WTC11 (cell line): ENCODE measurements at regions not wholly inside any gene's neighbourhood (a gene's known extent, or its start where the extent isn't known, plus 50 kb on each side); places are given as distances from the start of the nearest gene placed in this dataset.

Source experiments
- ATAC-seq: fragments of 200-7000 bp; cut with Tn5 transposase; 2 replicates; pipeline ENCODE4 v1.10.0; 2021; ENCODE audit warnings: mild to moderate bottlenecking, moderate library complexity
- CTCF ChIA-PET: fragments of 300-600 bp; sonication (Branson Sonifier 250); formaldehyde crosslinking; loops from one replicate; lab custom pipeline; 2021; ENCODE audit warnings: antibody characterized with exemption; lab: Charles Lee
- POLR2A ChIA-PET: fragments of 350-600 bp; sonication (Branson Sonifier 250); formaldehyde crosslinking; loops from one replicate; lab custom pipeline; 2021; ENCODE audit warnings: antibody characterized with exemption; lab: Charles Lee
- DNase-seq: peaks from one replicate; pipeline ENCODE4 v3.0.0; 2021; ENCODE audit warnings: low spot score
- H3K27ac Mint-ChIP-seq: 2 replicates; pipeline ENCODE4 v1.8.0; 2021; ENCODE audit warnings: mixed read lengths
- H3K27me3 Mint-ChIP-seq: 2 replicates; pipeline ENCODE4 v1.8.0; 2021; ENCODE audit warnings: low read depth, mild to moderate bottlenecking, moderate library complexity, mixed read lengths
- H3K36me3 Mint-ChIP-seq: 2 replicates; pipeline ENCODE4 v1.8.0; 2021; ENCODE audit warnings: mixed read lengths
- H3K4me1 Mint-ChIP-seq: 2 replicates; pipeline ENCODE4 v1.8.0; 2022; ENCODE audit warnings: mixed read lengths
- H3K4me3 Mint-ChIP-seq: 2 replicates; pipeline ENCODE4 v1.8.0; 2021; ENCODE audit warnings: mild to moderate bottlenecking, moderate library complexity, mixed read lengths
- H3K9me3 Mint-ChIP-seq: 2 replicates; pipeline ENCODE4 v1.8.0; 2021; ENCODE audit warnings: mixed read lengths
- ATF1 ChIP-seq: sonication (generic); formaldehyde crosslinking; IDR thresholded peaks from 2 replicates; pipeline ENCODE4 v1.8.1; 2023; ENCODE audit warnings: mild to moderate bottlenecking, moderate library complexity, missing genetic modification reagents
- FOXJ3 ChIP-seq: sonication (generic); formaldehyde crosslinking; IDR thresholded peaks from 2 replicates; pipeline ENCODE4 v1.9.0; 2021; ENCODE audit warnings: missing genetic modification reagents, mild to moderate bottlenecking, borderline replicate concordance
- FOXK1 ChIP-seq: sonication (generic); formaldehyde crosslinking; IDR thresholded peaks from 2 replicates; pipeline ENCODE4 v1.8.0; 2022; ENCODE audit warnings: mild to moderate bottlenecking, moderate library complexity, missing genetic modification reagents
- IRF2 ChIP-seq: sonication (generic); formaldehyde crosslinking; IDR thresholded peaks from 2 replicates; pipeline ENCODE4 v1.8.0; 2022; ENCODE audit warnings: low read depth, missing genetic modification reagents, borderline replicate concordance
- JUN ChIP-seq: sonication (generic); formaldehyde crosslinking; IDR thresholded peaks from 2 replicates; pipeline ENCODE4 v1.8.0; 2023; ENCODE audit warnings: mild to moderate bottlenecking, missing genetic modification reagents
- SMAD4 ChIP-seq: sonication (generic); formaldehyde crosslinking; IDR thresholded peaks from 2 replicates; pipeline ENCODE4 v1.8.0; 2022; ENCODE audit warnings: mild to moderate bottlenecking, missing genetic modification reagents
- SP1 ChIP-seq: sonication (generic); formaldehyde crosslinking; conservative IDR thresholded peaks from 2 replicates; pipeline ENCODE4 v1.8.1; 2022; ENCODE audit warnings: missing genetic modification reagents
- STAT6 ChIP-seq: sonication (generic); formaldehyde crosslinking; conservative IDR thresholded peaks from 2 replicates; pipeline ENCODE4 v1.8.1; 2023; ENCODE audit warnings: mild to moderate bottlenecking, low read depth, missing genetic modification reagents, moderate library complexity
- TCF7 ChIP-seq: sonication (generic); formaldehyde crosslinking; IDR thresholded peaks from 2 replicates; pipeline ENCODE4 v1.8.0; 2022; ENCODE audit warnings: mild to moderate bottlenecking, low read depth, missing genetic modification reagents, moderate library complexity
- TP53 ChIP-seq: sonication (generic); formaldehyde crosslinking; IDR thresholded peaks from 2 replicates; pipeline ENCODE4 v1.8.1; 2023; ENCODE audit warnings: mild to moderate bottlenecking, missing genetic modification reagents
- ZBTB21 ChIP-seq: sonication (generic); formaldehyde crosslinking; IDR thresholded peaks from 2 replicates; pipeline ENCODE4 v1.8.1; 2023; ENCODE audit warnings: mild to moderate bottlenecking, missing genetic modification reagents, borderline replicate concordance
- ZNF121 ChIP-seq: sonication (generic); formaldehyde crosslinking; IDR thresholded peaks from 2 replicates; pipeline ENCODE4 v1.8.0; 2023; ENCODE audit warnings: missing genetic modification reagents
- ZNF532 ChIP-seq: fragments of 250-450 bp; sonication (Bioruptor Pico); IDR thresholded peaks from 2 replicates; pipeline ENCODE4 v1.9.0; 2021; ENCODE audit warnings: mild to moderate bottlenecking, borderline replicate concordance
- TF ChIP-seq, protein P1 (sequence below): sonication (generic); formaldehyde crosslinking; IDR thresholded peaks from 2 replicates; pipeline ENCODE4 v1.8.0; 2022; ENCODE audit warnings: mild to moderate bottlenecking, missing genetic modification reagents
- TF ChIP-seq, protein P2 (sequence below): sonication (generic); formaldehyde crosslinking; IDR thresholded peaks from 2 replicates; pipeline ENCODE4 v1.8.0; 2022; ENCODE audit warnings: mild to moderate bottlenecking, missing genetic modification reagents
- TF ChIP-seq, protein P3 (sequence below): sonication (generic); formaldehyde crosslinking; IDR thresholded peaks from 2 replicates; pipeline ENCODE4 v1.8.1; 2023; ENCODE audit warnings: mild to moderate bottlenecking, missing genetic modification reagents
- TF ChIP-seq, protein P4 (sequence below): sonication (generic); formaldehyde crosslinking; IDR thresholded peaks from 2 replicates; pipeline ENCODE4 v1.8.0; 2023; ENCODE audit warnings: missing genetic modification reagents
- TF ChIP-seq, protein P5 (sequence below): sonication (generic); formaldehyde crosslinking; IDR thresholded peaks from 2 replicates; pipeline ENCODE4 v1.8.1; 2023; ENCODE audit warnings: mild to moderate bottlenecking, moderate library complexity, missing genetic modification reagents

- H3K36me3 Mint-ChIP-seq = peaks cover 4% of the 10 kb centered on the region
- ChIA-PET CTCF (no interaction called here), POLR2A (no interaction called here)
- no peaks in the 10 kb centered on the region; the same call in 1 of the 2 replicates for H3K27me3 Mint-ChIP-seq
- peaks cover 9% of the 10 kb centered on the region for H3K9me3 Mint-ChIP-seq
- DNase-seq (no peak), ATAC-seq (no peak)
- H3K4me3 Mint-ChIP-seq = no peak overlapping the region
- TF ChIP-seq, protein P1, sequence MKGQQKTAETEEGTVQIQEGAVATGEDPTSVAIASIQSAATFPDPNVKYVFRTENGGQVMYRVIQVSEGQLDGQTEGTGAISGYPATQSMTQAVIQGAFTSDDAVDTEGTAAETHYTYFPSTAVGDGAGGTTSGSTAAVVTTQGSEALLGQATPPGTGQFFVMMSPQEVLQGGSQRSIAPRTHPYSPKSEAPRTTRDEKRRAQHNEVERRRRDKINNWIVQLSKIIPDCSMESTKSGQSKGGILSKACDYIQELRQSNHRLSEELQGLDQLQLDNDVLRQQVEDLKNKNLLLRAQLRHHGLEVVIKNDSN = no peak
- TF ChIP-seq ZNF532 = no peak
- TF ChIP-seq ATF1 (CRISPR knock-in tag) = no peak
- TF ChIP-seq, protein P2, sequence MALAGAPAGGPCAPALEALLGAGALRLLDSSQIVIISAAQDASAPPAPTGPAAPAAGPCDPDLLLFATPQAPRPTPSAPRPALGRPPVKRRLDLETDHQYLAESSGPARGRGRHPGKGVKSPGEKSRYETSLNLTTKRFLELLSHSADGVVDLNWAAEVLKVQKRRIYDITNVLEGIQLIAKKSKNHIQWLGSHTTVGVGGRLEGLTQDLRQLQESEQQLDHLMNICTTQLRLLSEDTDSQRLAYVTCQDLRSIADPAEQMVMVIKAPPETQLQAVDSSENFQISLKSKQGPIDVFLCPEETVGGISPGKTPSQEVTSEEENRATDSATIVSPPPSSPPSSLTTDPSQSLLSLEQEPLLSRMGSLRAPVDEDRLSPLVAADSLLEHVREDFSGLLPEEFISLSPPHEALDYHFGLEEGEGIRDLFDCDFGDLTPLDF (CRISPR knock-in tag) = no peak
- no peak for TF ChIP-seq FOXK1 (CRISPR knock-in tag)
- TF ChIP-seq, protein P3, sequence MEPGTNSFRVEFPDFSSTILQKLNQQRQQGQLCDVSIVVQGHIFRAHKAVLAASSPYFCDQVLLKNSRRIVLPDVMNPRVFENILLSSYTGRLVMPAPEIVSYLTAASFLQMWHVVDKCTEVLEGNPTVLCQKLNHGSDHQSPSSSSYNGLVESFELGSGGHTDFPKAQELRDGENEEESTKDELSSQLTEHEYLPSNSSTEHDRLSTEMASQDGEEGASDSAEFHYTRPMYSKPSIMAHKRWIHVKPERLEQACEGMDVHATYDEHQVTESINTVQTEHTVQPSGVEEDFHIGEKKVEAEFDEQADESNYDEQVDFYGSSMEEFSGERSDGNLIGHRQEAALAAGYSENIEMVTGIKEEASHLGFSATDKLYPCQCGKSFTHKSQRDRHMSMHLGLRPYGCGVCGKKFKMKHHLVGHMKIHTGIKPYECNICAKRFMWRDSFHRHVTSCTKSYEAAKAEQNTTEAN = no peak
- no peak for TF ChIP-seq SP1 (CRISPR knock-in tag)
- TF ChIP-seq TCF7 (CRISPR knock-in tag) = no peak
- no peak for TF ChIP-seq TP53 (CRISPR knock-in tag)
- TF ChIP-seq STAT6 (CRISPR knock-in tag) = no peak
- TF ChIP-seq SMAD4 = no peak
- TF ChIP-seq, protein P4, sequence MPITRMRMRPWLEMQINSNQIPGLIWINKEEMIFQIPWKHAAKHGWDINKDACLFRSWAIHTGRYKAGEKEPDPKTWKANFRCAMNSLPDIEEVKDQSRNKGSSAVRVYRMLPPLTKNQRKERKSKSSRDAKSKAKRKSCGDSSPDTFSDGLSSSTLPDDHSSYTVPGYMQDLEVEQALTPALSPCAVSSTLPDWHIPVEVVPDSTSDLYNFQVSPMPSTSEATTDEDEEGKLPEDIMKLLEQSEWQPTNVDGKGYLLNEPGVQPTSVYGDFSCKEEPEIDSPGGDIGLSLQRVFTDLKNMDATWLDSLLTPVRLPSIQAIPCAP (CRISPR knock-in tag) = no peak
- TF ChIP-seq ZNF121 (CRISPR knock-in tag) = no peak
- TF ChIP-seq, protein P5, sequence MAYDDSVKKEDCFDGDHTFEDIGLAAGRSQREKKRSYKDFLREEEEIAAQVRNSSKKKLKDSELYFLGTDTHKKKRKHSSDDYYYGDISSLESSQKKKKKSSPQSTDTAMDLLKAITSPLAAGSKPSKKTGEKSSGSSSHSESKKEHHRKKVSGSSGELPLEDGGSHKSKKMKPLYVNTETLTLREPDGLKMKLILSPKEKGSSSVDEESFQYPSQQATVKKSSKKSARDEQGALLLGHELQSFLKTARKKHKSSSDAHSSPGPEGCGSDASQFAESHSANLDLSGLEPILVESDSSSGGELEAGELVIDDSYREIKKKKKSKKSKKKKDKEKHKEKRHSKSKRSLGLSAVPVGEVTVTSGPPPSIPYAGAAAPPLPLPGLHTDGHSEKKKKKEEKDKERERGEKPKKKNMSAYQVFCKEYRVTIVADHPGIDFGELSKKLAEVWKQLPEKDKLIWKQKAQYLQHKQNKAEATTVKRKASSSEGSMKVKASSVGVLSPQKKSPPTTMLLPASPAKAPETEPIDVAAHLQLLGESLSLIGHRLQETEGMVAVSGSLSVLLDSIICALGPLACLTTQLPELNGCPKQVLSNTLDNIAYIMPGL (CRISPR knock-in tag) = no peak
- TF ChIP-seq IRF2 (CRISPR knock-in tag) = no peak
- no peak for TF ChIP-seq ZBTB21 (CRISPR knock-in tag)
- TF ChIP-seq FOXJ3 (CRISPR knock-in tag) = no peak
- TF ChIP-seq JUN (CRISPR knock-in tag) = no peak
- TF ChIP-seq, all 79 proteins: peak for 0
- Mint-ChIP-seq H3K4me1 (no peaks in the 10 kb centered on the region; the same call in 1 of the 2 replicates), H3K27ac (no peak overlapping the region)
Measured at GRCh38 chr16:54792811-54793210, 137.9 kb upstream of the IRX5 start.
